H1 (cell line): ENCODE measurements at regions not wholly inside any gene's neighbourhood (a gene's known extent, or its start where the extent isn't known, plus 50 kb on each side); places are given as distances from the start of the nearest gene placed in this dataset.
"Not testable (repeated sequence)": the region's sequence is repeated elsewhere in the genome, so short reads cannot be mapped to it uniquely, and the experiment has no call there.

Experiments
- CTCF ChIA-PET: fragments of 300-600 bp; sonication (Branson Sonifier 250); formaldehyde crosslinking; loops from one replicate; lab custom pipeline; 2021; ENCODE audit not compliant: partially characterized antibody; lab: Charles Lee
- POLR2A ChIA-PET: fragments of 300-600 bp; sonication (Branson Sonifier 250); formaldehyde crosslinking; loops from one replicate; lab custom pipeline; 2021; ENCODE audit warnings: inconsistent platforms; ENCODE audit not compliant: partially characterized antibody; lab: Charles Lee
- DNase-seq, 2 experiments: peaks; one replicate each; pipeline versions ENCODE4 v3.0.0 to v3.0.0-alpha.2; 2010 to 2022; ENCODE audit warnings: low spot score in 2 of 2, low read depth in 1 of 2, mixed read lengths in 1 of 2
- FAIRE-seq: peaks from 2 replicates; lab custom pipeline; 2011; peaks lifted over from hg19 to GRCh38; lab: Jason Lieb, UNC
- H2AFZ ChIP-seq: 2 replicates; pipeline ENCODE4 v1.8.1; 2012; ENCODE audit warnings: low read length, inconsistent platforms
- H2AK5ac ChIP-seq: 2 replicates; pipeline ENCODE4 v1.6.1; 2013; ENCODE audit warnings: low read depth, low read length
- H2BK120ac ChIP-seq: replicated peaks from 2 replicates; pipeline ENCODE3; 2013; ENCODE audit warnings: low read depth, low read length, inconsistent platforms
- H2BK12ac ChIP-seq: 2 replicates; pipeline ENCODE4 v1.6.1; 2013; ENCODE audit warnings: low read depth, low read length
- H2BK15ac ChIP-seq: 2 replicates; pipeline ENCODE4 v1.6.1; 2013; ENCODE audit warnings: low read length
- H2BK20ac ChIP-seq: 2 replicates; pipeline ENCODE4 v1.6.1; 2013; ENCODE audit warnings: low read length
- H2BK5ac ChIP-seq: 2 replicates; pipeline ENCODE4 v1.6.1; 2013; ENCODE audit warnings: low read depth, low read length
- H3K14ac ChIP-seq: 2 replicates; pipeline ENCODE4 v1.6.1; 2013; ENCODE audit warnings: inconsistent platforms; ENCODE audit not compliant: insufficient read length
- H3K18ac ChIP-seq: 2 replicates; pipeline ENCODE4 v1.6.1; 2013; ENCODE audit warnings: low read length; ENCODE audit errors: extremely low read depth
- H3K23ac ChIP-seq: 2 replicates; pipeline ENCODE4 v1.6.1; 2013; ENCODE audit warnings: inconsistent platforms; ENCODE audit not compliant: insufficient read length
- H3K23me2 ChIP-seq: 2 replicates; pipeline ENCODE4 v1.6.1; 2013; ENCODE audit warnings: low read depth, low read length
- H3K27ac ChIP-seq: 2 replicates; pipeline ENCODE4 v1.6.1; 2011; ENCODE audit warnings: low read depth, low read length, inconsistent platforms
- H3K27me3 ChIP-seq, 4 experiments: replicated peaks in 1 of 4; 1 replicate in 1 of 4; 2 replicates in 3 of 4; pipeline versions ENCODE4 v1.6.1 to v1.8.1; 2011 to 2013; ENCODE audit warnings: low read length in 3 of 4, mild to moderate bottlenecking in 3 of 4, inconsistent platforms in 2 of 4, mixed read lengths in 2 of 4, moderate library complexity in 1 of 4; ENCODE audit not compliant: control insufficient read depth in 3 of 4, insufficient read depth in 3 of 4; ENCODE audit errors: extremely low read depth in 1 of 4
- H3K36me3 ChIP-seq, 4 experiments: 2 replicates each; pipeline versions ENCODE4 v1.6.1 to v1.8.1; 2011 to 2013; ENCODE audit warnings: mild to moderate bottlenecking in 4 of 4, low read length in 3 of 4, moderate library complexity in 2 of 4, control low read depth in 1 of 4, inconsistent platforms in 1 of 4; ENCODE audit not compliant: insufficient read depth in 4 of 4, control insufficient read depth in 2 of 4
- H3K4ac ChIP-seq: replicated peaks from 2 replicates; pipeline ENCODE3; 2013; ENCODE audit warnings: low read length, low read depth, mixed read lengths, inconsistent platforms; ENCODE audit not compliant: insufficient read length
- H3K4me1 ChIP-seq, 4 experiments: replicated peaks in 1 of 4; 1 replicate in 1 of 4; 2 replicates in 3 of 4; pipeline versions ENCODE4 v1.6.1 to v1.8.1; 2011 to 2013; ENCODE audit warnings: low read length in 3 of 4, inconsistent platforms in 2 of 4, mixed read lengths in 1 of 4; ENCODE audit not compliant: insufficient read depth in 4 of 4, control insufficient read depth in 3 of 4
- H3K4me2 ChIP-seq, 2 experiments: 2 replicates each; pipeline versions ENCODE4 v1.6.1 to v1.8.1; 2011 to 2013; ENCODE audit warnings: low read depth in 2 of 2, low read length in 2 of 2, control low read depth in 1 of 2, inconsistent platforms in 1 of 2, mild to moderate bottlenecking in 1 of 2; ENCODE audit not compliant: insufficient read depth in 1 of 2
- H3K4me3 ChIP-seq, 4 experiments: fragments of 200-600, 300-600 bp in 1 of 4; sonication (generic), shearing (Covaris generic), sonication (Bioruptor Twin) in 1 of 4; 2 replicates each; pipeline versions ENCODE4 v1.5.1 to v1.8.1; 2011 to 2016; ENCODE audit warnings: low read length in 4 of 4, low read depth in 3 of 4, control low read depth in 2 of 4, inconsistent platforms in 2 of 4, mild to moderate bottlenecking in 2 of 4, mixed read lengths in 1 of 4, moderate library complexity in 1 of 4; ENCODE audit not compliant: insufficient read depth in 2 of 4; ENCODE audit errors: extremely low read depth in 1 of 4
- H3K56ac ChIP-seq: replicated peaks from 2 replicates; pipeline ENCODE3; 2013; ENCODE audit warnings: low read depth, mild to moderate bottlenecking, mixed read lengths, low read length, inconsistent platforms; ENCODE audit not compliant: insufficient read length
- H3K79me1 ChIP-seq: 2 replicates; pipeline ENCODE4 v1.6.1; 2013; ENCODE audit warnings: low read depth, low read length, control low read depth
- H3K79me2 ChIP-seq, 2 experiments: 2 replicates each; pipeline versions ENCODE4 v1.6.1 to v1.8.1; 2012 to 2013; ENCODE audit warnings: low read length in 2 of 2, mild to moderate bottlenecking in 2 of 2, inconsistent platforms in 1 of 2; ENCODE audit not compliant: insufficient read depth in 2 of 2, control insufficient read depth in 1 of 2
- H3K9ac ChIP-seq, 4 experiments: replicated peaks in 1 of 4; 1 replicate in 1 of 4; 2 replicates in 3 of 4; pipeline versions ENCODE4 v1.6.1 to v1.8.1; 2011 to 2013; ENCODE audit warnings: low read depth in 3 of 4, low read length in 3 of 4, control low read depth in 2 of 4, mild to moderate bottlenecking in 2 of 4, moderate library complexity in 2 of 4, inconsistent platforms in 1 of 4; ENCODE audit errors: extremely low read depth in 1 of 4
- H3K9me3 ChIP-seq, 2 experiments: 2 replicates each; pipeline versions ENCODE4 v1.6.1 to v1.8.1; 2012 to 2013; ENCODE audit warnings: mild to moderate bottlenecking in 2 of 2, moderate library complexity in 2 of 2, control low read depth in 1 of 2, inconsistent platforms in 1 of 2, low read depth in 1 of 2, low read length in 1 of 2, mixed read lengths in 1 of 2; ENCODE audit not compliant: insufficient read depth in 2 of 2
- H4K20me1 ChIP-seq, 2 experiments: replicated peaks in 1 of 2; 2 replicates each; pipeline versions ENCODE3 to v1.8.1; 2011 to 2013; ENCODE audit warnings: inconsistent platforms in 2 of 2, low read length in 2 of 2, mild to moderate bottlenecking in 1 of 2; ENCODE audit not compliant: insufficient read depth in 2 of 2, control insufficient read depth in 1 of 2
- H4K5ac ChIP-seq: 2 replicates; pipeline ENCODE4 v1.6.1; 2013; ENCODE audit warnings: low read length, low read depth, mixed read lengths, inconsistent platforms; ENCODE audit not compliant: insufficient read length
- H4K8ac ChIP-seq: 2 replicates; pipeline ENCODE4 v1.8.0; 2013; ENCODE audit warnings: mild to moderate bottlenecking, moderate library complexity, low read length, inconsistent platforms; ENCODE audit not compliant: insufficient read depth; ENCODE audit errors: extremely low read depth
- H4K91ac ChIP-seq: replicated peaks from 2 replicates; pipeline ENCODE3; 2013; ENCODE audit warnings: low read length, mixed read lengths, inconsistent platforms; ENCODE audit not compliant: insufficient read length
- WGBS, 2 experiments: shearing (Covaris generic) in 1 of 2; methylation state at CpG; one replicate each; pipeline versions ENCODE4 v1.1.6 to v1.1.7; 2013 to 2015; ENCODE audit warnings: low lambda C conversion rate in 2 of 2, mixed read lengths in 2 of 2, inconsistent platforms in 1 of 2, low coverage in 1 of 2, missing lambda C conversion rate in 1 of 2; ENCODE audit not compliant: insufficient replicate concordance in 2 of 2, insufficient coverage in 1 of 2, insufficient read length in 1 of 2; ENCODE audit errors: extremely low coverage in 1 of 2, missing lambda C conversion rate in 1 of 2; 5-methylcytosine and 5-hydroxymethylcytosine counted together

DNA sequence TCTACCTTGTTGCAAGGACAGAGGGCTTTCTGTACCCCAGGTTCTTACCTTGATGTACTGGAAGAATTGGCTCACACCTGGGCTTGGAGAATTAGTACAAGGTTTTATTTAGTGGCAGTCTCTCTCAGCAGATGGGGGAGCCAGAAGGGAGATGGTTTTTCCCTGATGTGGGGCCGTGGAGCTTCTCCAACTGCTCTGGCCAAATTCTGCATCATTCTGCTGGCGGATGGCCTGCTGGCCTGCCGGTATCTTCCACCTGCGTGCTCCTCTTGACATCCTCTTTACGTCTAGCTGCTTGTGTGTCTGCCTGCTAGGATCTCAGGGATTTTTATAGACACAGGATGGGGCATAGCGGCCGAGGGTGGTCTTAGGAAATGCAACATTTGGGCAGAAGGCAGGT lies 426.7 kb downstream of the KCNJ18 start:
- H3K4me3 ChIP-seq, H4K20me1 ChIP-seq, H3K4ac ChIP-seq, DNase-seq, H3K27ac ChIP-seq, H2AFZ ChIP-seq, H2BK15ac ChIP-seq, H3K9me3 ChIP-seq, FAIRE-seq, H4K5ac ChIP-seq, H3K23ac ChIP-seq, H3K18ac ChIP-seq, H3K56ac ChIP-seq, H2BK120ac ChIP-seq, H3K27me3 ChIP-seq, H3K79me2 ChIP-seq, H3K23me2 ChIP-seq, CTCF ChIA-PET, H4K91ac ChIP-seq, H3K14ac ChIP-seq, H3K36me3 ChIP-seq, H3K79me1 ChIP-seq, H3K4me2 ChIP-seq, H3K9ac ChIP-seq, H3K4me1 ChIP-seq, POLR2A ChIA-PET: not testable (repeated sequence)
- Histone ChIP-seq H2AK5ac (0 out of 2 replicates have a peak overlapping the region, but pooled peaks have one; percentile 45), H4K8ac (peak overlapping the region; percentile 51; the same call in 1 of the 2 replicates), H2BK12ac (peak overlapping the region; percentile 95; the same call in 1 of the 2 replicates), H2BK5ac (peak overlapping the region; percentile 77; the same call in 1 of the 2 replicates), H2BK20ac (peak overlapping the region; percentile 28; the same call in 1 of the 2 replicates)
- WGBS, 2 experiments = 91% methylated on average over 7 of the region's 7 CpGs; no CpG with 5 or more reads in 1 of the 2 experiments

DNA sequence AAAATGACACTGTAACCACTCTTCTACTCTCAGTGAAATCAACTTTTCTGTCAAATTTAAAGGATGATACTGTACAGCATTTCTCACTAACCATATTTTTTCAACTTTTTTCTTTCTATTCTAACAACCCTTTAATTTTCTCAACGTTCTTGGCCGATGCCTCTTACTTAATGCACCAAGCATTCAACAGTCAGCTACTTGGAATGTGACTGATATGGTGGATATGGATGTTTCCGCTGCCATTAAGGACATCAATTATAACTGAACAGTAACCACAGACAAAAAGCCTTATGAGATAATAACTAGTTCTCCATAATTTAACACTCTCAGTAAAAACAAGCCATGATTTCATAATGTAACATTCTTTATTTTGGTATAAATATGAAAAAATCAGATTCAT lies 427.4 kb downstream of the KCNJ18 start:
- POLR2A ChIA-PET, DNase-seq: not testable (repeated sequence)

More for the DNA sequence above, 427.4 kb downstream of the KCNJ18 start:
- H2AFZ ChIP-seq, H3K23ac ChIP-seq, H2BK15ac ChIP-seq, H2AK5ac ChIP-seq, H3K36me3 ChIP-seq, H3K23me2 ChIP-seq, H3K79me2 ChIP-seq, H3K4me1 ChIP-seq, H3K56ac ChIP-seq, FAIRE-seq, H4K8ac ChIP-seq, H3K18ac ChIP-seq, CTCF ChIA-PET, H2BK20ac ChIP-seq, H3K27me3 ChIP-seq, H3K4me3 ChIP-seq, H3K14ac ChIP-seq, H3K4ac ChIP-seq, H3K9ac ChIP-seq, H3K27ac ChIP-seq, H3K79me1 ChIP-seq, H2BK5ac ChIP-seq, H2BK120ac ChIP-seq, H3K9me3 ChIP-seq, H2BK12ac ChIP-seq, H4K91ac ChIP-seq, H4K5ac ChIP-seq, H3K4me2 ChIP-seq, H4K20me1 ChIP-seq: not testable (repeated sequence)
- 94 to 100% methylated on average over 2 to 3 of the region's 3 CpGs for WGBS, 2 experiments
